ENCODE measurements at regions not wholly inside any gene's neighbourhood (a gene's known extent, or its start where the extent isn't known, plus 50 kb on each side); places are given as distances from the start of the nearest gene placed in this dataset.
"Not testable (repeated sequence)": the region's sequence is repeated elsewhere in the genome, so short reads cannot be mapped to it uniquely, and the experiment has no call there.

GRCh38 chr2:82737965-82738364 lies 1721.1 kb downstream of the SUCLG1 start:
- TF ChIP-seq CTCF, POLR2A, EP300, POLR2AphosphoS5 (IDR thresholded peaks at IDR 0.05): not testable (repeated sequence)

All from upper lobe of left lung (tissue), 4 donors.